Mesendoderm (in vitro differentiated cells): ENCODE measurements at regions not wholly inside any gene's neighbourhood (a gene's known extent, or its start where the extent isn't known, plus 50 kb on each side); places are given as distances from the start of the nearest gene placed in this dataset.

Experiments
- DNase-seq: peaks from one replicate; pipeline ENCODE4 v3.0.0; 2013
- H2AK5ac ChIP-seq: 2 replicates; pipeline ENCODE4 v1.6.1; 2013; ENCODE audit warnings: low read length, inconsistent platforms
- H2BK120ac ChIP-seq: 2 replicates; pipeline ENCODE4 v1.6.1; 2013; ENCODE audit warnings: low read depth, mild to moderate bottlenecking, low read length, moderate library complexity, mixed read lengths
- H2BK15ac ChIP-seq: replicated peaks from 2 replicates; pipeline ENCODE4 v1.6.1; 2013; ENCODE audit warnings: low read depth, mild to moderate bottlenecking, moderate library complexity
- H2BK5ac ChIP-seq: 2 replicates; pipeline ENCODE4 v1.6.1; 2013; ENCODE audit warnings: low read length, inconsistent platforms
- H3K18ac ChIP-seq: 2 replicates; pipeline ENCODE4 v1.6.1; 2013; ENCODE audit warnings: mild to moderate bottlenecking, low read length, mixed read lengths
- H3K23ac ChIP-seq: one replicate; pipeline ENCODE4 v1.6.1; 2013; ENCODE audit warnings: low read length
- H3K27ac ChIP-seq: 2 replicates; pipeline ENCODE4 v1.5.1; 2013; ENCODE audit warnings: low read depth, mild to moderate bottlenecking, inconsistent platforms, low read length, moderate library complexity
- H3K27me3 ChIP-seq: 2 replicates; pipeline ENCODE4 v1.6.1; 2013; ENCODE audit warnings: low read length, control low read depth, mild to moderate bottlenecking, inconsistent platforms; ENCODE audit not compliant: insufficient read depth, poor library complexity
- H3K36me3 ChIP-seq: 2 replicates; pipeline ENCODE4 v1.6.1; 2013; ENCODE audit warnings: low read length, inconsistent platforms; ENCODE audit not compliant: control insufficient read depth, insufficient read depth
- H3K4ac ChIP-seq: one replicate; pipeline ENCODE4 v1.6.1; 2013; ENCODE audit warnings: low read depth, mild to moderate bottlenecking, low read length, moderate library complexity
- H3K4me1 ChIP-seq: 2 replicates; pipeline ENCODE4 v1.6.1; 2013; ENCODE audit warnings: low read depth, low read length, inconsistent platforms; ENCODE audit not compliant: control insufficient read depth
- H3K4me2 ChIP-seq: 2 replicates; pipeline ENCODE4 v1.6.1; 2013; ENCODE audit warnings: low read length
- H3K4me3 ChIP-seq: 2 replicates; pipeline ENCODE4 v1.5.1; 2013; ENCODE audit warnings: mild to moderate bottlenecking, low read length
- H3K56ac ChIP-seq: one replicate; pipeline ENCODE4 v1.6.1; 2013; ENCODE audit warnings: low read length
- H3K79me1 ChIP-seq: 2 replicates; pipeline ENCODE4 v1.6.1; 2013; ENCODE audit warnings: low read length, inconsistent platforms
- H3K79me2 ChIP-seq: 2 replicates; pipeline ENCODE4 v1.6.1; 2013; ENCODE audit warnings: mild to moderate bottlenecking, low read length; ENCODE audit not compliant: control insufficient read depth, insufficient read depth
- H3K9ac ChIP-seq: 2 replicates; pipeline ENCODE4 v1.6.1; 2013; ENCODE audit warnings: low read length, inconsistent platforms
- H4K5ac ChIP-seq: one replicate; pipeline ENCODE4 v1.6.1; 2013; ENCODE audit warnings: low read length
- H4K8ac ChIP-seq: one replicate; pipeline ENCODE4 v1.6.1; 2013; ENCODE audit warnings: low read depth, mild to moderate bottlenecking, control low read depth, low read length, moderate library complexity
- WGBS: extraction: QIAGEN DNeasy Blood & Tissue Kit; methylation state at CpG from one replicate; pipeline ENCODE4 v1.1.7; 2013; ENCODE audit warnings: low lambda C conversion rate, missing lambda C conversion rate; ENCODE audit not compliant: insufficient coverage; ENCODE audit errors: extremely low coverage; 5-methylcytosine and 5-hydroxymethylcytosine counted together

DNA sequence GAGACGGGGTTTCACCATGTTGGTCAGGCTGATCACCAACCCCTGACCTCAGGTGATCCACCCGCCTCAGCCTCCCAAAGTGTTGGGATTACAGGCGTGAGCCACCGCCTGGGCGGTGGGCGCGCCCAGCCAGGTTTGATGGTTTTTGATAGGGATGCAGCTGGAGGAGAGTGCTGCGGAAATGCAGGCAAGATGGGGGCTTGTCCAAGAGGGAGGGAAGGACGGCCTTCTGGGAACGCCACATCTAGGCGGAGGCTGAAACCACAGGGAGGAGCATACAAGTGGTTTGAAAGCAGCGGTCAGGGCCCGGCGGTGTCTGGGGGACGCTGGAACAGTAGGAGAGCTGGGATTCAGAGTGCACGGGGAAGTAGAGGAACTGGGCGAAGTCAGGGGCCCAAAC, 134.6 kb downstream of the VRK1 start:
- no peak for DNase-seq

DNA sequence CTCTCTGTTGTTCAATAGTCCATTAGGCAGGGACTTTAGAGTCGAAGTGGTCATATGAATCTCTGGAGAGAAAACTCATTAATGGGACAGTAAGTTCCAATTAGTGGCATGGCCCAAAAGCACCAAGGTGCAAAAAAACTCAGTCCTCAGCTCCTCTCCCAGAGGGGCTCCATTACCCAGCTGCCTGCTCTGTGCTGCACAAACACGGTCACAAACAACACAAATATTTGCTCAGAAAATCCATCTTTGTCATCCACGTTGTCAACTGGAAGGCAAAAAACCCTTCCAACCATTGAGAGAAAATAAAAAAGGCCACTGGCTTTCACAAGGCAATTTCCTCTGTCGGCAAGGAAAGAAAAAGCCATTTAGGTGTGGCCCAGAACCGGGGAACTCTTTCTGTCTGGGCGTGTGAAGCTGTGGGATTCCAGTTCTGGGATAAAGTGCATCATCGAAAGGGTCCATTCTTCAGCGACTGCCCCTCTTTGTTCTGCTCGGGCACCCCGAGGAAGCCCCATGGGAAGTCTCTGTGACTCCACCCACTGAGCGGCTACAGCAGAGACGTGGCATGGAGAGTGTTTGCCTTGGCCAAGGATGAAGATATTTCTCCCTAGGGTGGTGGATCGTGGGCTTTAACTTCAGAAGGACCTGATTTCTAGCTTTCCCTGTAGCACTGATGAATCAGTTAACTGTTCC, 137.6 kb downstream of the VRK1 start:
- Histone ChIP-seq H2BK15ac (no peak overlapping the region), H3K79me2 (no peaks in the 10 kb centered on the region), H3K79me1 (no peaks in the 10 kb centered on the region), H3K18ac (no peak overlapping the region), H3K4ac (no peak overlapping the region), H3K23ac (no peak overlapping the region), H3K56ac (no peak overlapping the region), H3K36me3 (no peaks in the 10 kb centered on the region), H2BK120ac (no peak overlapping the region), H2AK5ac (no peak overlapping the region), H4K8ac (no peak overlapping the region), H3K4me2 (no peak overlapping the region), H3K9ac (no peak overlapping the region), H3K27ac (no peak overlapping the region), H4K5ac (no peak overlapping the region), H3K27me3 (no peaks in the 10 kb centered on the region), H2BK5ac (no peak overlapping the region), H3K4me3 (no peak overlapping the region), H3K4me1 (no peaks in the 10 kb centered on the region)
- no peak for DNase-seq
- no CpG with 5 or more reads among the region's 13 CpGs for WGBS

More for the DNA sequence above, 134.6 kb downstream of the VRK1 start:
- no peaks in the 10 kb centered on the region for H3K4me1 ChIP-seq
- H3K27me3 ChIP-seq = no peaks in the 10 kb centered on the region
- H4K5ac ChIP-seq = no peak overlapping the region
- H3K4ac ChIP-seq = no peak overlapping the region
- H2BK5ac ChIP-seq = no peak overlapping the region
- H3K18ac ChIP-seq = no peak overlapping the region
- H3K9ac ChIP-seq = no peak overlapping the region
- no peak overlapping the region for H3K4me2 ChIP-seq
- H2BK120ac ChIP-seq = no peak overlapping the region
- no peak overlapping the region for H3K23ac ChIP-seq
- H3K56ac ChIP-seq = no peak overlapping the region
- H3K27ac ChIP-seq = no peak overlapping the region
- H2BK15ac ChIP-seq = no peak overlapping the region
- no peak overlapping the region for H3K4me3 ChIP-seq
- no peaks in the 10 kb centered on the region for H3K79me1 ChIP-seq
- no CpG with 5 or more reads among the region's 17 CpGs for WGBS
- H2AK5ac ChIP-seq = no peak overlapping the region
- no peak overlapping the region for H4K8ac ChIP-seq
- no peaks in the 10 kb centered on the region for H3K36me3 ChIP-seq
- no peaks in the 10 kb centered on the region for H3K79me2 ChIP-seq

- no peak overlapping the region for H3K4me3 ChIP-seq
- WGBS = no CpG with 5 or more reads among the region's 7 CpGs
- H3K79me2 ChIP-seq = no peaks in the 10 kb centered on the region
- no peaks in the 10 kb centered on the region for H3K79me1 ChIP-seq
- no peaks in the 10 kb centered on the region for H3K27me3 ChIP-seq
- no peak overlapping the region for H3K4ac ChIP-seq
- no peak overlapping the region for H2AK5ac ChIP-seq
- no peaks in the 10 kb centered on the region for H3K4me1 ChIP-seq
- H3K9ac ChIP-seq = no peak overlapping the region
- no peak overlapping the region for H2BK5ac ChIP-seq
- no peak overlapping the region for H4K8ac ChIP-seq
- no peak overlapping the region for H2BK120ac ChIP-seq
- no peak overlapping the region for H4K5ac ChIP-seq
- no peak overlapping the region for H3K23ac ChIP-seq
- H3K18ac ChIP-seq = no peak overlapping the region
- no peaks in the 10 kb centered on the region for H3K36me3 ChIP-seq
- H3K56ac ChIP-seq = no peak overlapping the region
- no peak overlapping the region for H3K27ac ChIP-seq
- no peak overlapping the region for H2BK15ac ChIP-seq
- H3K4me2 ChIP-seq = no peak overlapping the region
- DNase-seq = peak; percentile 23
Measured at GRCh38 chr14:96938946-96939345, 141.8 kb downstream of the VRK1 start.

GRCh38 chr14:96940009-96940408, 142.8 kb downstream of the VRK1 start:
- WGBS = no CpG with 5 or more reads among the region's 3 CpGs
- no peaks in the 10 kb centered on the region for H3K79me1 ChIP-seq
- no peak overlapping the region for H2BK15ac ChIP-seq
- H2BK5ac ChIP-seq = no peak overlapping the region
- no peak overlapping the region for H3K18ac ChIP-seq
- H3K36me3 ChIP-seq = no peaks in the 10 kb centered on the region
- no peak overlapping the region for H3K56ac ChIP-seq
- H3K4me3 ChIP-seq = no peak overlapping the region
- no peak overlapping the region for H3K4me2 ChIP-seq
- no peak overlapping the region for H3K4ac ChIP-seq
- no peaks in the 10 kb centered on the region for H3K27me3 ChIP-seq
- H2BK120ac ChIP-seq = no peak overlapping the region
- no peak overlapping the region for H2AK5ac ChIP-seq
- no peaks in the 10 kb centered on the region for H3K79me2 ChIP-seq
- H3K9ac ChIP-seq = no peak overlapping the region
- no peak overlapping the region for H3K27ac ChIP-seq
- no peak overlapping the region for H4K5ac ChIP-seq
- no peak overlapping the region for H3K23ac ChIP-seq
- no peaks in the 10 kb centered on the region for H3K4me1 ChIP-seq
- no peak overlapping the region for H4K8ac ChIP-seq
- DNase-seq = peak; percentile 22

DNA sequence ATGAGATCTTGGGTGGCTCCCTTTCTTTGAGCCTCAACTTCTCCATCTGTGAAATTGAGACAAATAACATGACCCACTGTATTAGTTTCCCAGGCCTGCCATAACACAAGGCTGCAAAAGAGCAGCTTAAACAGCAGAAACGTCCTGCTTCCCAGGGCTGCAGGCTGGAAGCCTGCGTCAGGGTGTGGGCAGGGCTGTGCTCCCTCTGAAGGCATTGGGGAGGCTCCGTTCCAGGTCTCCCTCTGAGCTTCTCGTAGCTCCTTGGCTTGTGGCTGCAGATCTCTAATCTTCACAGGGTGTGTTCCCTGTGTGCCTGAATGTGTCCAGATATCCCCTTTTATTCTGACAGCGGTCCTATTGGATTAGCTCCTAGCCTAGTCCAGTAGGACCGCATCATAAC, 147.1 kb downstream of the VRK1 start:
- no peak overlapping the region for H4K5ac ChIP-seq
- no peak overlapping the region for H3K23ac ChIP-seq
- H2BK120ac ChIP-seq = no peak overlapping the region
- no peak overlapping the region for H3K18ac ChIP-seq
- H3K4ac ChIP-seq = no peak overlapping the region
- no peak overlapping the region for H3K56ac ChIP-seq
- no peak overlapping the region for H2AK5ac ChIP-seq
- no peak overlapping the region for H2BK5ac ChIP-seq
- DNase-seq = no peak
- no peaks in the 10 kb centered on the region for H3K79me2 ChIP-seq
- no CpG with 5 or more reads among the region's 6 CpGs for WGBS
- no peaks in the 10 kb centered on the region for H3K79me1 ChIP-seq
- no peak overlapping the region for H3K4me2 ChIP-seq
- H2BK15ac ChIP-seq = no peak overlapping the region
- H3K4me3 ChIP-seq = no peak overlapping the region
- H4K8ac ChIP-seq = no peak overlapping the region
- H3K27ac ChIP-seq = no peak overlapping the region
- no peaks in the 10 kb centered on the region for H3K27me3 ChIP-seq
- H3K4me1 ChIP-seq = no peaks in the 10 kb centered on the region
- no peaks in the 10 kb centered on the region for H3K36me3 ChIP-seq
- no peak overlapping the region for H3K9ac ChIP-seq

GRCh38 chr14:96945721-96946120, 148.5 kb downstream of the VRK1 start:
- H3K27ac ChIP-seq = no peak overlapping the region
- H3K4ac ChIP-seq = no peak overlapping the region
- H3K56ac ChIP-seq = no peak overlapping the region
- H4K8ac ChIP-seq = no peak overlapping the region
- no peak overlapping the region for H2AK5ac ChIP-seq
- H2BK120ac ChIP-seq = no peak overlapping the region
- H3K79me2 ChIP-seq = no peaks in the 10 kb centered on the region
- no peak for DNase-seq
- WGBS = no CpG with 5 or more reads among the region's 7 CpGs
- H3K4me2 ChIP-seq = no peak overlapping the region
- H2BK15ac ChIP-seq = no peak overlapping the region
- H3K79me1 ChIP-seq = no peaks in the 10 kb centered on the region
- H4K5ac ChIP-seq = no peak overlapping the region
- H3K9ac ChIP-seq = no peak overlapping the region
- no peak overlapping the region for H2BK5ac ChIP-seq
- H3K4me1 ChIP-seq = no peaks in the 10 kb centered on the region
- no peak overlapping the region for H3K4me3 ChIP-seq
- no peak overlapping the region for H3K18ac ChIP-seq
- H3K27me3 ChIP-seq = no peaks in the 10 kb centered on the region
- H3K36me3 ChIP-seq = no peaks in the 10 kb centered on the region
- no peak overlapping the region for H3K23ac ChIP-seq
